Thyroid gland (tissue), 4 donors: ENCODE measurements at regions not wholly inside any gene's neighbourhood (a gene's known extent, or its start where the extent isn't known, plus 50 kb on each side); places are given as distances from the start of the nearest gene placed in this dataset.

Experiments
- POLR2A ChIP-seq, 2 donors: fragments of 450-650 bp; IDR thresholded peaks; one replicate each; pipeline ENCODE4 v1.6.1; 2017; ENCODE audit warnings: antibody characterized with exemption in 2 of 2, mild to moderate bottlenecking in 2 of 2, moderate library complexity in 1 of 2
- TF ChIP-seq, protein P1 (sequence below), 6 experiments: fragments of 200-600 bp in 3 of 6; fragments of 450-650 bp in 3 of 6; sonication (generic) in 3 of 6; IDR thresholded peaks; one replicate each; pipeline ENCODE4 v1.5.1; 2016 to 2019; ENCODE audit warnings: antibody characterized with exemption in 6 of 6, mild to moderate bottlenecking in 2 of 6, inconsistent platforms in 1 of 6, moderate library complexity in 1 of 6

DNA sequence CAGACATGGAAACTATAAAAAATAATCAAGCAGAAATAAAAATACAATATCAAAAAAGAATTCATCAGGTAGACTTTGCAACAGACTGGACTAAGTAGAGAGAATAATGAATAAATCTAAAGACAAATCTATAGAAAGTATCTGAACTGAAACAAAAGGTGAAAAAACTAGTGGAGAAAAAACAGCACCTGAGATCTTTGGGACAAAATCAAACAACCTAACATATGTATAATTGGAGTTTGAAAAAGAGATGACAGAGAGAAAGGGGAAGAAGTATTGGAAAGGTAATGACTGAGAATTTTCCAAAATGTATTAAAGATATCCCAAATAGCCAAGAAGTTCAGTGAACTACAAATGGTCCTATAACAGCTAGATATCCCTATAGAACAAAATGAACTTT, 245.4 kb downstream of the IPO8 start:
- TF ChIP-seq, protein P1, sequence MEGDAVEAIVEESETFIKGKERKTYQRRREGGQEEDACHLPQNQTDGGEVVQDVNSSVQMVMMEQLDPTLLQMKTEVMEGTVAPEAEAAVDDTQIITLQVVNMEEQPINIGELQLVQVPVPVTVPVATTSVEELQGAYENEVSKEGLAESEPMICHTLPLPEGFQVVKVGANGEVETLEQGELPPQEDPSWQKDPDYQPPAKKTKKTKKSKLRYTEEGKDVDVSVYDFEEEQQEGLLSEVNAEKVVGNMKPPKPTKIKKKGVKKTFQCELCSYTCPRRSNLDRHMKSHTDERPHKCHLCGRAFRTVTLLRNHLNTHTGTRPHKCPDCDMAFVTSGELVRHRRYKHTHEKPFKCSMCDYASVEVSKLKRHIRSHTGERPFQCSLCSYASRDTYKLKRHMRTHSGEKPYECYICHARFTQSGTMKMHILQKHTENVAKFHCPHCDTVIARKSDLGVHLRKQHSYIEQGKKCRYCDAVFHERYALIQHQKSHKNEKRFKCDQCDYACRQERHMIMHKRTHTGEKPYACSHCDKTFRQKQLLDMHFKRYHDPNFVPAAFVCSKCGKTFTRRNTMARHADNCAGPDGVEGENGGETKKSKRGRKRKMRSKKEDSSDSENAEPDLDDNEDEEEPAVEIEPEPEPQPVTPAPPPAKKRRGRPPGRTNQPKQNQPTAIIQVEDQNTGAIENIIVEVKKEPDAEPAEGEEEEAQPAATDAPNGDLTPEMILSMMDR (IDR thresholded peaks at IDR 0.05), result no peak
- no peak for TF ChIP-seq POLR2A (IDR thresholded peaks at IDR 0.05)
